ENCODE measurements at regions not wholly inside any gene's neighbourhood (a gene's known extent, or its start where the extent isn't known, plus 50 kb on each side); places are given as distances from the start of the nearest gene placed in this dataset.

DNA sequence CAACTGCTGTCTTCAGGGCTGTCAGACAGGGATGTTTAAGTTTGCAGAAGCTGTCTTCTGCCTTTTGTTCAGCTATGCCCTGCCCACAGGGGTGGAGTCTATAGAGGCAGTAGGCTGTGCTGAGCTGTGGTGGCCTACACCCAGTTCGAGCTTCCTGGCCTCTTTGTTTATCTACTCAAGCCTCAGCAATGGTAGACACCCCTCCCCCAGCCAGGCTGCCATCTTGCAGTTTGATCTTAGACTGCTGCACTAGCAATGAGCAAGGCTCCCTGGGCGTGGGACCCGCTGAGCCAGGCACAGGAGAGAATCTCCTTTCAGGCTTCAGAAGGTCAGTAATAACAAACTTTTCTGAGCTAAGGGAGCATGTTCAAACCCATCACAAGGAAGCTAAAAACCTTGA lies 545.3 kb downstream of the TLE4 start:
- TF ChIP-seq, protein P1, sequence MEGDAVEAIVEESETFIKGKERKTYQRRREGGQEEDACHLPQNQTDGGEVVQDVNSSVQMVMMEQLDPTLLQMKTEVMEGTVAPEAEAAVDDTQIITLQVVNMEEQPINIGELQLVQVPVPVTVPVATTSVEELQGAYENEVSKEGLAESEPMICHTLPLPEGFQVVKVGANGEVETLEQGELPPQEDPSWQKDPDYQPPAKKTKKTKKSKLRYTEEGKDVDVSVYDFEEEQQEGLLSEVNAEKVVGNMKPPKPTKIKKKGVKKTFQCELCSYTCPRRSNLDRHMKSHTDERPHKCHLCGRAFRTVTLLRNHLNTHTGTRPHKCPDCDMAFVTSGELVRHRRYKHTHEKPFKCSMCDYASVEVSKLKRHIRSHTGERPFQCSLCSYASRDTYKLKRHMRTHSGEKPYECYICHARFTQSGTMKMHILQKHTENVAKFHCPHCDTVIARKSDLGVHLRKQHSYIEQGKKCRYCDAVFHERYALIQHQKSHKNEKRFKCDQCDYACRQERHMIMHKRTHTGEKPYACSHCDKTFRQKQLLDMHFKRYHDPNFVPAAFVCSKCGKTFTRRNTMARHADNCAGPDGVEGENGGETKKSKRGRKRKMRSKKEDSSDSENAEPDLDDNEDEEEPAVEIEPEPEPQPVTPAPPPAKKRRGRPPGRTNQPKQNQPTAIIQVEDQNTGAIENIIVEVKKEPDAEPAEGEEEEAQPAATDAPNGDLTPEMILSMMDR (IDR thresholded peaks at IDR 0.05; ENCODE audit: insufficient read depth, low read length, poor library complexity, severe bottlenecking), result no peak
- DNase-seq (ENCODE audit: low read depth), result no peak
- H3K27me3 ChIP-seq (ENCODE audit: control insufficient read depth, insufficient read depth, low read length), result no peaks in the 10 kb centered on the region
- H3K36me3 ChIP-seq (ENCODE audit: control insufficient read depth, insufficient read depth, low read length), result no peaks in the 10 kb centered on the region
- H3K4me3 ChIP-seq (ENCODE audit: low read depth, low read length), result no peak overlapping the region

DNA sequence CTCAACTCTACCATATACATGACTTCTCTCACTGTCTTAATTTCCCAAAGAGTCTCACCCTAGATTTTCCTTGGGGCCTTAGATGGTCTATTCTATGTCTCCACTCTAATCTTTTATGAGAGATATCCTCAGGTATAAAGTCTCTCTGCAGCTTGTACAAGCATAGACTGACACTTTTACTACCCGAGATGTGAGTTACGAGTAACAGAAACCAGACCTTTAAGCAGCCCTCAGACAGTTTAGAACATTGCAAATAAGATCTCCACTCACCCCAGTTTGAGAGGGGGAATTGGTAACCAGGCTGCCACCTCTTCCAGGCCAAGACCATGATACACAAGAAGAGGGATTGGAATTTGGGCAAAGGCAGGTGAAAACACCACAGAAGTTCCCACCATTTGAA lies 542.5 kb downstream of the TLE4 start:
- Histone ChIP-seq H3K4me3 (ENCODE audit: low read depth, low read length) (no peak overlapping the region), H3K36me3 (ENCODE audit: control insufficient read depth, insufficient read depth, low read length) (no peaks in the 10 kb centered on the region), H3K27me3 (ENCODE audit: control insufficient read depth, insufficient read depth, low read length) (no peaks in the 10 kb centered on the region)
- DNase-seq (ENCODE audit: low read depth), result no peak
- TF ChIP-seq, protein P1 (IDR thresholded peaks at IDR 0.05; ENCODE audit: insufficient read depth, low read length, poor library complexity, severe bottlenecking), result no peak

DNA sequence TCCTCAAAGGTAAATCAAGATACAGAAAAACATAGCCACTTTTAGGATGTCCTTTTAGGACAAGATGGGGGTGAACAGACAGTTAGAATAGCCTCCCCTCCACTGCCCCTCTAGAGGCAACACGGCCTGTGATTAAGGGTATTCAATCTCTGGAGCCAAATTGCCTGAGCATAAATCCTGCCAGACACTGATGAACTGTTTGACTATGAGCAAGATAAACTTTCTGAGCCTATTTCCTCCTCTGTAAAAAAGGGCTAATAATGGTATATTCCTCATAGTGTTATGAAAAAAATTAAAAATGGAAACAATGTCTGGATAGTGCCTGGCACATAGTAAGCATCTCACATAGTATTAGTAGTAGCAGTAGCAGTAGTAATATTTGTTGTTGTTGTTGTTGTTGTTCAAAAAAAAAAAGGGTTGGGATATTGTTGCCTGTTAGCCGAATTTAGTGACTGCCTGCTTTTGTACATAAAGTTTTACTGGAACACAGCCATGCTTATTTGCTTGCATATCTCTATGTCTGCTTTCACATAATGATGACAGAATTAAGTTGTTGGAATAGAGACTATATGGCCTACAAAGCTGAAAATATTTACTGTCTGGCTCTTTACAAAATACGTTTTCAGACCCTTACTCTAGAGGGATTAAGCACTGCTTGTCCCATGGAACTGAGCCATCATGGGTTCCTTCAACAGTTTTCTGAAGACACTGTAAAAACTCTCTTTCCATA lies 536.3 kb downstream of the TLE4 start:
- Histone ChIP-seq H3K27me3 (ENCODE audit: control insufficient read depth, insufficient read depth, low read length) (no peaks in the 10 kb centered on the region), H3K36me3 (ENCODE audit: control insufficient read depth, insufficient read depth, low read length) (no peaks in the 10 kb centered on the region), H3K4me3 (ENCODE audit: low read depth, low read length) (no peak overlapping the region)
- DNase-seq (ENCODE audit: low read depth), result no peak
- TF ChIP-seq, protein P1 (IDR thresholded peaks at IDR 0.05; ENCODE audit: insufficient read depth, low read length, poor library complexity, severe bottlenecking), result no peak

DNA sequence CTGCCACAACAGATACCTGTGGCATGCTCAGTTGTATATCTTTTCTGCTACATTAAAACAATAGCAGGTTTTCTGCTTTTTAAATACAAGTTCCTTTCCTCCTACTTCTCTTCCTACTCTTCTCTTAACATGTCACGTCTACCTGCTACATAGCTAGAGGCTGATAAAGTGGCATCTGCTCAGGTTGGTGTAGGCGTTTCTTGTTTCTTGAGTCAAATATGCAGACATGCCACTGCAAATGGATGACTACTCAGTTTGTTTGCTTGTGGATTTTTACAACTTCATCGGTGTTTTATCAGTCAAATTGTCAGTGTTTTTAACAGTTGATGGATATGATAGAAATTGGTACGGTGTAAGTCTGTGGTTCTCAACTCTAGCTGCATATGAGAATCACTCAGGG lies 525.7 kb downstream of the TLE4 start:
- H3K27me3 ChIP-seq (ENCODE audit: control insufficient read depth, insufficient read depth, low read length), result no peaks in the 10 kb centered on the region
- no peaks in the 10 kb centered on the region for H3K36me3 ChIP-seq (ENCODE audit: control insufficient read depth, insufficient read depth, low read length)
- TF ChIP-seq, protein P1 (IDR thresholded peaks at IDR 0.05; ENCODE audit: insufficient read depth, low read length, poor library complexity, severe bottlenecking), result no peak
- no peak overlapping the region for H3K4me3 ChIP-seq (ENCODE audit: low read depth, low read length)
- DNase-seq (ENCODE audit: low read depth), result no peak

DNA sequence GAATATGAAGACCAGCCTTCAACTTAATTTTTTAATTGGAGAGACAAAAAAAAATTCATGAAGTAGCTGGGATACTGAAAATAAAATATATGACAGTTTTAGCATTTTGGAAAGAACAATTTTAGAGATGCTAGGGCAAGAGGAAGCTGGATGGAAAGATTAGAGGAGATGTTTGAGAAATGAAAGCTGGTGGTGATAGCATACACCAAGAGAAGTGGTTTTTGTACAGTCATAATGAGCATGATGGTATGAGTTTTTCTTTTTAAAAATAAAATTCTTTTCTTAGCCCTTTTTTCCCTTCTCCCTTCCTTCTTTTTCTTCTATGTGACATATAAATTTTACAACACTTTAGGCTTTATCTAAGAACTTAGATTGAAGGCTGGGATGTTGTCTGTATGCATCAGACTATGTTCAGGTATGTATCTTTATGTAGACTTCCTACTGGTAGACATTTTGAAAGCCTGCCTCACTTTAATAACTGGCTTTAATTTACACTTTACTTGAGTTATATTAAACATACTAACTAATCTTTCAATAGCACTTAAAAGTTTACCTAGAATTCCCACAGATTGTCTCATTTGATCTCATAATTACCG lies 522.5 kb downstream of the TLE4 start:
- TF ChIP-seq, protein P1 (IDR thresholded peaks at IDR 0.05; ENCODE audit: insufficient read depth, low read length, poor library complexity, severe bottlenecking), result no peak
- Histone ChIP-seq H3K4me3 (ENCODE audit: low read depth, low read length) (no peak overlapping the region), H3K27me3 (ENCODE audit: control insufficient read depth, insufficient read depth, low read length) (no peaks in the 10 kb centered on the region), H3K36me3 (ENCODE audit: control insufficient read depth, insufficient read depth, low read length) (no peaks in the 10 kb centered on the region)
- DNase-seq (ENCODE audit: low read depth), result no peak

DNA sequence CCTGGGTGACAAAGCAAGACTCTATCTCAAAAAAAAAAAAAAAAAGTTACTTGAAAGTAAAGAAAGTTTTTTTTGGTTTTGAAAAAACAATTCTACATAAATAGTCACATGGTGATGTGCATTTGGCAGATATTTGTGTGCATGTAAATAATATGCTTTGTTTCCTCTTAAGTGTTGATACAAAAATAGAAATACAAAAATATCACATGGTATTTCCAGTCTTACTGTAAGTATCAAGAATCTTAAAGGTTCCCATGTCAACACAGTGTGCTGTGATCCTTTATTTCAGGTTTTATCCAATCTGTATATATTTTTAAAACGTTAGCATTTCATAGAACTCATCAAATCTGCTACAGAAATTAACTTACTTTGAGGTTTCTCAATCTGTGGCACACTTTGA lies 521.9 kb downstream of the TLE4 start:
- Histone ChIP-seq H3K27me3 (ENCODE audit: control insufficient read depth, insufficient read depth, low read length) (no peaks in the 10 kb centered on the region), H3K36me3 (ENCODE audit: control insufficient read depth, insufficient read depth, low read length) (no peaks in the 10 kb centered on the region), H3K4me3 (ENCODE audit: low read depth, low read length) (no peak overlapping the region)
- TF ChIP-seq, protein P1 (IDR thresholded peaks at IDR 0.05; ENCODE audit: insufficient read depth, low read length, poor library complexity, severe bottlenecking), result no peak
- no peak for DNase-seq (ENCODE audit: low read depth)

All from kidney epithelial cell (primary cell).